Lung (tissue), 11 donors: ENCODE measurements at regions not wholly inside any gene's neighbourhood (a gene's known extent, or its start where the extent isn't known, plus 50 kb on each side); places are given as distances from the start of the nearest gene placed in this dataset.

Source experiments
- ATAC-seq: fragments of 200-7000 bp; cut with Tn5 transposase; one replicate; pipeline ENCODE4 v1.9.1; 2020; ENCODE audit warnings: moderate number of reproducible peaks; ENCODE audit not compliant: insufficient read depth, low FRiP score
- DNase-seq, 3 donors: peaks; one replicate each; pipeline ENCODE4 v3.0.0-alpha.2; 2013 to 2017
- H3K27ac ChIP-seq, 2 donors: one replicate each; pipeline ENCODE4 v1.5.1; 2013; ENCODE audit warnings: mild to moderate bottlenecking in 2 of 2, moderate library complexity in 2 of 2, control low read depth in 1 of 2, inconsistent platforms in 1 of 2, low read depth in 1 of 2, low read length in 1 of 2
- H3K27me3 ChIP-seq, 3 donors: one replicate each; pipeline ENCODE4 v1.5.1; 2013; ENCODE audit warnings: low read length in 2 of 3; ENCODE audit not compliant: control insufficient read depth in 3 of 3, insufficient read depth in 3 of 3
- H3K36me3 ChIP-seq, 4 donors: one replicate each; pipeline ENCODE4 v1.5.1; 2013; ENCODE audit warnings: low read length in 4 of 4, mild to moderate bottlenecking in 1 of 4, moderate library complexity in 1 of 4; ENCODE audit not compliant: control insufficient read depth in 4 of 4, insufficient read depth in 4 of 4
- H3K4me1 ChIP-seq, 5 donors: one replicate each; pipeline ENCODE4 v1.5.1; 2013; ENCODE audit warnings: low read length in 5 of 5, mild to moderate bottlenecking in 2 of 5, moderate library complexity in 1 of 5; ENCODE audit not compliant: control insufficient read depth in 5 of 5, insufficient read depth in 5 of 5
- H3K4me3 ChIP-seq: one replicate; pipeline ENCODE4 v1.5.1; 2013; ENCODE audit warnings: mild to moderate bottlenecking, control low read depth, moderate library complexity
- H3K9ac ChIP-seq, 2 donors: one replicate each; pipeline ENCODE4 v1.5.1; 2013; ENCODE audit warnings: low read length in 2 of 2, control low read depth in 1 of 2; ENCODE audit not compliant: insufficient read depth in 1 of 2
- H3K9me3 ChIP-seq, 4 donors: one replicate each; pipeline ENCODE4 v1.5.1; 2013; ENCODE audit warnings: low read length in 3 of 4, mild to moderate bottlenecking in 1 of 4, moderate library complexity in 1 of 4; ENCODE audit not compliant: control insufficient read depth in 4 of 4, insufficient read depth in 3 of 4
- CTCF ChIP-seq: IDR thresholded peaks from 2 replicates; pipeline ENCODE4 v1.5.1; 2012; ENCODE audit warnings: mild to moderate bottlenecking; ENCODE audit errors: control extremely low read depth, extremely low read depth
- WGBS, 2 donors: extraction: QIAGEN DNeasy Blood & Tissue Kit; methylation state at CpG; one replicate each; pipeline ENCODE4 v1.1.7; 2013; 5-methylcytosine and 5-hydroxymethylcytosine counted together
- donor health status: control.
- donor health status: control.
- donor health status: Bipolar disorder and iron deficiency.
- donor health status: healthy.
- donor health status: DM: yes; HTN: yes; CAD: no.

GRCh38 chr2:38182492-38183003 lies 106.6 kb upstream of the CYP1B1 start:
- Histone ChIP-seq H3K27ac (no peak overlapping the region), H3K4me1 (peaks cover 0 to 10% (median 6%) of the 10 kb centered on the region in 5 donors), H3K9me3 (no peaks in the 10 kb centered on the region), H3K9ac (no peak overlapping the region), H3K27me3 (no peaks in the 10 kb centered on the region), H3K36me3 (no peaks in the 10 kb centered on the region), H3K4me3 (no peak overlapping the region)
- DNase-seq (peak in 2 of 3 donors; percentile 26 to 46), ATAC-seq (no peak)
- TF ChIP-seq CTCF = no peak
- WGBS, 2 donors = 94% methylated on average over 4 of the region's 4 CpGs

GRCh38 chr2:38181806-38182491 lies 106.0 kb upstream of the CYP1B1 start:
- ATAC-seq (no peak), DNase-seq (no peak)
- Histone ChIP-seq H3K4me3 (no peak overlapping the region), H3K27ac (no peak overlapping the region), H3K27me3 (no peaks in the 10 kb centered on the region), H3K9me3 (no peaks in the 10 kb centered on the region), H3K9ac (no peak overlapping the region), H3K4me1 (peaks cover 0 to 9% (median under 1%) of the 10 kb centered on the region in 5 donors), H3K36me3 (no peaks in the 10 kb centered on the region)
- no peak for TF ChIP-seq CTCF
- 78 to 91% methylated on average over 5 of the region's 5 CpGs for WGBS, 2 donors

- Histone ChIP-seq H3K4me3 (no peak overlapping the region), H3K9me3 (no peaks in the 10 kb centered on the region), H3K9ac (no peak overlapping the region), H3K36me3 (no peaks in the 10 kb centered on the region), H3K27ac (no peak overlapping the region), H3K27me3 (no peaks in the 10 kb centered on the region), H3K4me1 (peaks cover 0 to 10% (median 5%) of the 10 kb centered on the region in 5 donors)
- 89 to 93% methylated on average over 3 of the region's 3 CpGs for WGBS, 2 donors
- no peak for TF ChIP-seq CTCF
- ATAC-seq (no peak), DNase-seq (no peak)
These were observed 104.8 kb upstream of the CYP1B1 start for GRCh38 chr2:38180754-38181153.
